Breast epithelium (tissue), 3 donors: ENCODE measurements at regions not wholly inside any gene's neighbourhood (a gene's known extent, or its start where the extent isn't known, plus 50 kb on each side); places are given as distances from the start of the nearest gene placed in this dataset.

Source experiments
- CTCF ChIP-seq, 3 donors: fragments of 450-650 bp; IDR thresholded peaks; one replicate each; pipeline ENCODE4 v1.5.1; 2016 to 2017; ENCODE audit warnings: antibody characterized with exemption in 3 of 3, mild to moderate bottlenecking in 3 of 3, moderate library complexity in 3 of 3
- POLR2A ChIP-seq: fragments of 450-650 bp; IDR thresholded peaks from one replicate; pipeline ENCODE4 v1.6.1; 2016; ENCODE audit warnings: antibody characterized with exemption, mild to moderate bottlenecking, moderate library complexity
- POLR2AphosphoS5 ChIP-seq, 3 donors: sonication (generic); formaldehyde crosslinking; IDR thresholded peaks; one replicate each; pipeline ENCODE4 v1.6.1; 2017; ENCODE audit warnings: antibody characterized with exemption in 3 of 3

DNA sequence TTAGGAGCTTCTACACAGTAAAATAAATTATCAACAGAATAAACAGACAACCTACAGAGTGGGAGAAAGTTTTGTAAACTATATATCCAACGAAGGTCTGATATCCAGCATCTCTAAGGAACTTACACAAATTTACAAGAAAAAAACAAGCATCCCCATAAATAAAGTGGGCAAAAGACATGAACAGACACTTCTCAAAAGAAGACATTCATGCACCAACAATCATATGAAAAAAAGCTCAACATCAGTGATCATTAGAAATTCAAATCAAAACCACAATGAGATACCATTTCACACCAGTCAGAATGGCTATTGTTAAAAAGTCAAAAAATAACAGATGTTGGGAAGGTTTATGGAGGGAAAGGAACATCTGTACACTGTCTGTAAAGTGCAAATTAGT is 526.4 kb upstream of the CAMK1G start:
- no peak for TF ChIP-seq POLR2AphosphoS5 (IDR thresholded peaks at IDR 0.05)
- no peak for TF ChIP-seq CTCF (IDR thresholded peaks at IDR 0.05)
- no peak for TF ChIP-seq POLR2A
